Transverse colon (tissue), 4 donors: ENCODE measurements at regions not wholly inside any gene's neighbourhood (a gene's known extent, or its start where the extent isn't known, plus 50 kb on each side); places are given as distances from the start of the nearest gene placed in this dataset.

Experiments
- DNase-seq: peaks from one replicate; pipeline ENCODE4 v3.0.0-alpha.2; 2019
- H3K27ac ChIP-seq, 4 donors: fragments of 200-600 bp; sonication (generic); 2 replicates each; pipeline ENCODE4 v1.5.1; 2016 to 2018; ENCODE audit warnings: inconsistent platforms in 4 of 4
- H3K27me3 ChIP-seq: fragments of 200-600 bp; sonication (generic); 2 replicates; pipeline ENCODE4 v1.5.1; 2017; ENCODE audit warnings: inconsistent platforms
- H3K36me3 ChIP-seq, 4 donors: fragments of 200-600 bp; sonication (generic); 2 replicates each; pipeline ENCODE4 v1.5.1; 2017 to 2019; ENCODE audit warnings: inconsistent platforms in 4 of 4
- H3K4me1 ChIP-seq, 4 donors: fragments of 200-600 bp; sonication (generic); 2 replicates each; pipeline ENCODE4 v1.5.1; 2017 to 2020; ENCODE audit warnings: inconsistent platforms in 4 of 4
- H3K4me3 ChIP-seq, 4 donors: fragments of 200-600 bp; sonication (generic); 1 replicate in 1 of 4; 2 replicates in 3 of 4; pipeline versions ENCODE4 v1.5.1 to v1.6.1; 2017 to 2019; ENCODE audit warnings: inconsistent platforms in 4 of 4
- H3K9me3 ChIP-seq, 2 donors: fragments of 200-600 bp; sonication (generic); 2 replicates each; pipeline ENCODE4 v1.5.1; 2017 to 2019; ENCODE audit warnings: inconsistent platforms in 2 of 2
- CTCF ChIP-seq, 5 experiments: fragments of 200-600 bp in 3 of 5; fragments of 450-650 bp in 2 of 5; sonication (generic) in 3 of 5; IDR thresholded peaks; 1 replicate in 2 of 5; 2 replicates in 3 of 5; pipeline ENCODE4 v1.5.1; 2016 to 2017; ENCODE audit warnings: antibody characterized with exemption in 5 of 5, inconsistent platforms in 3 of 5, mild to moderate bottlenecking in 2 of 5, moderate library complexity in 1 of 5
- EP300 ChIP-seq: sonication (generic); formaldehyde crosslinking; IDR thresholded peaks from one replicate; pipeline ENCODE4 v1.6.1; 2017; ENCODE audit warnings: antibody characterized with exemption, low read depth
- POLR2A ChIP-seq: fragments of 450-650 bp; IDR thresholded peaks from one replicate; pipeline ENCODE4 v1.6.1; 2016; ENCODE audit warnings: antibody characterized with exemption, mild to moderate bottlenecking, moderate library complexity
- POLR2AphosphoS5 ChIP-seq, 3 donors: sonication (generic); formaldehyde crosslinking; IDR thresholded peaks; one replicate each; pipeline ENCODE4 v1.6.1; 2016; ENCODE audit warnings: antibody characterized with exemption in 3 of 3
- WGBS, 2 donors: methylation state at CpG; one replicate each; pipeline ENCODE4 v1.1.5; 2018; ENCODE audit warnings: low coverage in 1 of 2; 5-methylcytosine and 5-hydroxymethylcytosine counted together
- in situ Hi-C, 4 donors: fragments of 200-750 bp; cut with MboI; loops; one replicate each; pipeline versions ENCODE4 v1.15.0 to v1.15.1; 2017; ENCODE audit warnings: low sequenced_read_pairs in 3 of 4, low pct_ligation_motif_present in 1 of 4, low pct_unique_long_range_greater_than_20kb in 1 of 4
- intact Hi-C: fragments of 100-400 bp; cut with DNase I; formaldehyde crosslinking; loops from one replicate; pipeline ENCODE4 v1.15.1; 2023; ENCODE audit warnings: low total_unique reads

GRCh38 chr15:60091157-60091556 lies 87.0 kb downstream of the FOXB1 start:
- Histone ChIP-seq H3K36me3 (no peaks in the 10 kb centered on the region), H3K4me1 (peaks cover 0 to 5% (median 0%) of the 10 kb centered on the region in 4 donors), H3K27me3 (no peaks in the 10 kb centered on the region), H3K27ac (no peak overlapping the region), H3K4me3 (no peak overlapping the region), H3K9me3 (no peaks in the 10 kb centered on the region)
- intact Hi-C loops: no loop called here
- TF ChIP-seq POLR2AphosphoS5 (IDR thresholded peaks at IDR 0.05) (no peak), POLR2A (no peak), EP300 (no peak)
- 82% methylated on average over 5 of the region's 5 CpGs; no CpG with 5 or more reads in 1 of the 2 donors for WGBS, 2 donors
- in situ Hi-C loops: no loop called here
- no peak for DNase-seq

GRCh38 chr15:60091911-60092310 lies 87.8 kb downstream of the FOXB1 start:
- in situ Hi-C loops (no loop called here), intact Hi-C loops (no loop called here)
- Histone ChIP-seq H3K4me1 (peaks cover 0 to 5% (median 0%) of the 10 kb centered on the region in 4 donors), H3K4me3 (no peak overlapping the region), H3K36me3 (no peaks in the 10 kb centered on the region), H3K9me3 (no peaks in the 10 kb centered on the region), H3K27ac (no peak overlapping the region), H3K27me3 (no peaks in the 10 kb centered on the region)
- no peak for TF ChIP-seq CTCF (IDR thresholded peaks at IDR 0.05)
- TF ChIP-seq POLR2AphosphoS5 (IDR thresholded peaks at IDR 0.05): no peak
- no peak for TF ChIP-seq EP300
- TF ChIP-seq POLR2A: no peak
- DNase-seq: no peak
- WGBS, 2 donors: 83 to 94% methylated on average over 2 to 3 of the region's 3 CpGs

GRCh38 chr15:60093273-60094067 lies 89.4 kb downstream of the FOXB1 start:
- Histone ChIP-seq H3K4me3 (no peak overlapping the region), H3K36me3 (no peaks in the 10 kb centered on the region), H3K27ac (no peak overlapping the region), H3K9me3 (no peaks in the 10 kb centered on the region), H3K4me1 (peaks cover 0 to 5% (median 0%) of the 10 kb centered on the region in 4 donors), H3K27me3 (no peaks in the 10 kb centered on the region)
- WGBS, 2 donors: 17 to 26% methylated on average over 4 of the region's 4 CpGs
- peak; percentile 33 for DNase-seq
- in situ Hi-C loops (no loop called here), intact Hi-C loops (no loop called here)
- TF ChIP-seq CTCF (IDR thresholded peaks at IDR 0.05) (no peak), POLR2AphosphoS5 (IDR thresholded peaks at IDR 0.05) (no peak), EP300 (no peak), POLR2A (no peak)

GRCh38 chr15:60095711-60096110 lies 91.6 kb downstream of the FOXB1 start:
- DNase-seq: no peak
- TF ChIP-seq CTCF (IDR thresholded peaks at IDR 0.05): no peak
- no peak for TF ChIP-seq POLR2A
- TF ChIP-seq POLR2AphosphoS5 (IDR thresholded peaks at IDR 0.05): no peak
- TF ChIP-seq EP300: no peak
- intact Hi-C loops (no loop called here), in situ Hi-C loops (no loop called here)
- WGBS, 2 donors: 57 to 62% methylated on average over 2 of the region's 2 CpGs
- no peaks in the 10 kb centered on the region for H3K36me3 ChIP-seq
- H3K27me3 ChIP-seq: no peaks in the 10 kb centered on the region
- peaks cover 0 to 5% (median 0%) of the 10 kb centered on the region in 4 donors for H3K4me1 ChIP-seq
- no peak overlapping the region for H3K27ac ChIP-seq
- no peak overlapping the region for H3K4me3 ChIP-seq
- H3K9me3 ChIP-seq: no peaks in the 10 kb centered on the region
